ENCODE measurements at regions not wholly inside any gene's neighbourhood (a gene's known extent, or its start where the extent isn't known, plus 50 kb on each side); places are given as distances from the start of the nearest gene placed in this dataset.

GRCh38 chr15:69511015-69511414, 58.4 kb downstream of the RPLP1 start:
- DNase-seq: no peak
- Histone ChIP-seq H4K91ac (ENCODE audit: insufficient read depth, low read depth, low read length) (no peak overlapping the region), H2BK15ac (ENCODE audit: low read depth, low read length) (no peak overlapping the region), H3K56ac (ENCODE audit: extremely low read depth, insufficient read depth, low read length) (no peak overlapping the region), H3K9ac (ENCODE audit: low read depth, low read length) (no peak overlapping the region), H2AFZ (replicated peaks; ENCODE audit: low read length, poor library complexity) (no peak overlapping the region), H3K27me3 (ENCODE audit: control insufficient read depth, insufficient read depth, low read length) (peaks cover 46% of the 10 kb centered on the region), H3K79me1 (ENCODE audit: low read depth in 1 of 2, low read length in 2 of 2) (no peaks in the 10 kb centered on the region), H3K36me3 (ENCODE audit: control insufficient read depth, insufficient read depth, low read length) (no peaks in the 10 kb centered on the region), H2AK9ac (replicated peaks; ENCODE audit: low read depth, low read length, poor library complexity) (no peak overlapping the region), H4K20me1 (ENCODE audit: insufficient read depth, low read length) (no peaks in the 10 kb centered on the region), H3K23ac (ENCODE audit: low read depth, low read length) (no peak overlapping the region), H3K9me3 (ENCODE audit: control insufficient read depth, insufficient read depth, low read length) (no peaks in the 10 kb centered on the region), H3K9me1 (ENCODE audit: insufficient read depth, low read length) (no peaks in the 10 kb centered on the region), H3K4me3 (ENCODE audit: insufficient read depth, low read depth, low read length) (no peak overlapping the region), H3K4me1 (ENCODE audit: control insufficient read depth, insufficient read depth, low read length) (no peaks in the 10 kb centered on the region), H2BK20ac (ENCODE audit: low read depth, low read length) (no peak overlapping the region), H3K18ac (ENCODE audit: low read depth, low read length) (no peak overlapping the region), H4K8ac (ENCODE audit: low read depth in 2 of 2, low read length in 2 of 2) (no peak overlapping the region), H2BK5ac (ENCODE audit: low read depth, low read length, poor library complexity, severe bottlenecking) (no peak overlapping the region), H3K4me2 (ENCODE audit: low read depth, low read length) (no peak overlapping the region), H2BK120ac (ENCODE audit: low read depth, low read length) (no peak overlapping the region), H3K14ac (replicated peaks; ENCODE audit: low read depth, low read length) (no peak overlapping the region), H3K27ac (ENCODE audit: insufficient read depth, low read length) (no peak overlapping the region), H4K5ac (ENCODE audit: low read depth, low read length) (no peak overlapping the region), H3K4ac (ENCODE audit: low read depth, low read length) (no peak overlapping the region), H2AK5ac (ENCODE audit: low read depth, low read length) (no peak overlapping the region)
- no peak for TF ChIP-seq RFX5 (IDR thresholded peaks at IDR 0.05; ENCODE audit: low read depth, low read length)
- TF ChIP-seq FOS (IDR thresholded peaks at IDR 0.05; ENCODE audit: low read depth, low read length): no peak
- peak; percentile 81 for TF ChIP-seq MAFK (IDR thresholded peaks at IDR 0.05; ENCODE audit: low read depth, low read length)
- no peak for TF ChIP-seq RAD21 (IDR thresholded peaks at IDR 0.05; ENCODE audit: low read length)
- peak; percentile 95 for TF ChIP-seq NFE2L2 (IDR thresholded peaks at IDR 0.05; ENCODE audit: low read depth, low read length)
- ATAC-seq (ENCODE audit: low read depth): no peak
- dilution Hi-C loops (cut with HindIII; ENCODE audit: low sequenced_read_pairs, unreplicated experiment) (no loop called here), in situ Hi-C loops (cut with MboI; ENCODE audit: low sequenced_read_pairs) (no loop called here), intact Hi-C loops (cut with micrococcal nuclease) (no loop called here)
- BruUV-seq (replicated peaks): no TSS peak
- ChIA-PET POLR2A (ENCODE audit: unreplicated experiment) (no interaction called here), CTCF (no interaction called here)
